ENCODE measurements at regions not wholly inside any gene's neighbourhood (a gene's known extent, or its start where the extent isn't known, plus 50 kb on each side); places are given as distances from the start of the nearest gene placed in this dataset.

- TF ChIP-seq CTCF (IDR thresholded peaks at IDR 0.05) (no peak), POLR2AphosphoS5 (IDR thresholded peaks at IDR 0.05) (no peak)
Observed at GRCh38 chr9:19901586-19901985, 112.7 kb upstream of the SLC24A2 start.

All from suprapubic skin (tissue), 3 donors.